GM23248 (cell line): ENCODE measurements at regions not wholly inside any gene's neighbourhood (a gene's known extent, or its start where the extent isn't known, plus 50 kb on each side); places are given as distances from the start of the nearest gene placed in this dataset.

Experiments used
- EZH2 ChIP-seq: fragments of 200-600 bp; sonication (generic); IDR thresholded peaks from 2 replicates; pipeline ENCODE4 v1.6.1; 2018; ENCODE audit warnings: antibody characterized with exemption, mild to moderate bottlenecking; ENCODE audit not compliant: insufficient read depth, poor library complexity, severe bottlenecking
- EZH2phosphoT487 ChIP-seq: fragments of 200-600 bp; sonication (generic); IDR thresholded peaks from 2 replicates; pipeline ENCODE4 v1.6.1; 2018; ENCODE audit warnings: antibody characterized with exemption, moderate library complexity, mild to moderate bottlenecking, low read depth; ENCODE audit not compliant: insufficient read depth

DNA sequence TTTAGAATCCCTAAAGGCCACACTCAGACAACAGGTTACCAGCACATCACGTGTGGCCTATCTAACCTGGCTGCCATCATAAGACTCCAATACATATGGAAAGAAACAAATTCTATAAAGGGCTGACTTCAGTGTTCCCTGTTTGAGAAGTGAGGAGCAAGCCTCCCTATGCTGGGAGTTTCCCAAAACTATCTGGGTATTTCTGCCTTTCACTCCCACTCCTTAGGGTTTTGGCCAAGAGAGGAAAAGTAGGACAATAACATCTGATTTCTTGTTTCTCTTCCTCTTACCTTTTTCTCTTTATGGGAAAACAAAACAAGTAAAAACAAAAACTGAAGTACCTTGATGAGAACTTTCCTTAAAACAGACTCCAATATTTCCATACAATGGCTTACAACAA is 121.5 kb upstream of the COL8A1 start:
- no peak for TF ChIP-seq EZH2
- no peak for TF ChIP-seq EZH2phosphoT487
